BLaER1 (cell line): ENCODE measurements at regions not wholly inside any gene's neighbourhood (a gene's known extent, or its start where the extent isn't known, plus 50 kb on each side); places are given as distances from the start of the nearest gene placed in this dataset.

Experiments used
- H3K27ac ChIP-seq: shearing (Covaris generic); formaldehyde crosslinking; 2 replicates; pipeline ENCODE4 v1.8.1; 2022
- H3K27me3 ChIP-seq: shearing (Covaris generic); formaldehyde crosslinking; 2 replicates; pipeline ENCODE4 v1.8.1; 2022
- H3K36me3 ChIP-seq: shearing (Covaris generic); formaldehyde crosslinking; 2 replicates; pipeline ENCODE4 v1.8.1; 2022
- H3K4me1 ChIP-seq: shearing (Covaris generic); formaldehyde crosslinking; 2 replicates; pipeline ENCODE4 v1.8.1; 2022
- H3K4me2 ChIP-seq: shearing (Covaris generic); formaldehyde crosslinking; 2 replicates; pipeline ENCODE4 v1.8.1; 2022
- H3K4me3 ChIP-seq: shearing (Covaris generic); formaldehyde crosslinking; 2 replicates; pipeline ENCODE4 v1.8.1; 2022
- H3K9ac ChIP-seq: shearing (Covaris generic); formaldehyde crosslinking; 2 replicates; pipeline ENCODE4 v1.8.1; 2022
- H3K9me3 ChIP-seq: shearing (Covaris generic); formaldehyde crosslinking; 2 replicates; pipeline ENCODE4 v1.8.1; 2022
- H4K20me1 ChIP-seq: shearing (Covaris generic); formaldehyde crosslinking; 2 replicates; pipeline ENCODE4 v1.8.1; 2022
- Cebpa-rat ChIP-seq: shearing (Covaris generic); IDR thresholded peaks from 2 replicates; pipeline ENCODE4 v1.8.1; 2022

DNA sequence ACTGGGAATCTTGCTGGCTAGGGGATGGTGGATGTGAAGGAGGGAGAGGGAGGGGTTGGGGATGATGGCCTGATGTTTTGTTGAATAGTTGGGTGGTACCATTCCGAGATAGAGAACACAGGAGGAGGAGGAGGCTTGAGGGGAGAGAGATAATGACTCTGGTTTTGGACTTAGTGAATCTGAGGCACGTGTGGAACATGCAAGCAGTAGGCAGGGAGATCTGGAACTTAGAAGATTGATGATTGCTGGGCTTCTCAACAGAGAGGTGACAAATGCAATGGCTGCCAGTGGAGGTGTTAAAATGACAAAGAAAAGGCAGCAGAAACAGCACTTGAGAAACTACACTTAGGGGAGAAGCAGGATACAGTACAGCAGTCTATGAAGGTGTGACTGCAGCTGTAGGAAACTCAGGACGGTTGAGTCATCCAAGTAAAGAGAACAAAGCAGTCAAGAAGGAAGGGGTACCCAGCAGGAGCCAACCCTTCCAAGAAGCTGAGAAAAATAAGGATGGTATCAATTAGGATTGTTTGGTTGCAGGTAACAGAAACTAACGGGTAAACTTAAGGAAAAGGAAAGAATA lies 186.8 kb upstream of the FOXN2 start:
- H3K27ac ChIP-seq, result no peak overlapping the region
- H3K9ac ChIP-seq, result no peak overlapping the region
- H3K36me3 ChIP-seq, result no peaks in the 10 kb centered on the region
- H3K9me3 ChIP-seq, result peaks cover 7% of the 10 kb centered on the region; the same call in 1 of the 2 replicates
- H3K4me3 ChIP-seq, result no peak overlapping the region
- no peak overlapping the region for H3K4me2 ChIP-seq
- no peak for TF ChIP-seq Cebpa-rat
- peaks cover 9% of the 10 kb centered on the region; the same call in 1 of the 2 replicates for H3K4me1 ChIP-seq
- no peaks in the 10 kb centered on the region for H4K20me1 ChIP-seq
- H3K27me3 ChIP-seq, result no peaks in the 10 kb centered on the region

DNA sequence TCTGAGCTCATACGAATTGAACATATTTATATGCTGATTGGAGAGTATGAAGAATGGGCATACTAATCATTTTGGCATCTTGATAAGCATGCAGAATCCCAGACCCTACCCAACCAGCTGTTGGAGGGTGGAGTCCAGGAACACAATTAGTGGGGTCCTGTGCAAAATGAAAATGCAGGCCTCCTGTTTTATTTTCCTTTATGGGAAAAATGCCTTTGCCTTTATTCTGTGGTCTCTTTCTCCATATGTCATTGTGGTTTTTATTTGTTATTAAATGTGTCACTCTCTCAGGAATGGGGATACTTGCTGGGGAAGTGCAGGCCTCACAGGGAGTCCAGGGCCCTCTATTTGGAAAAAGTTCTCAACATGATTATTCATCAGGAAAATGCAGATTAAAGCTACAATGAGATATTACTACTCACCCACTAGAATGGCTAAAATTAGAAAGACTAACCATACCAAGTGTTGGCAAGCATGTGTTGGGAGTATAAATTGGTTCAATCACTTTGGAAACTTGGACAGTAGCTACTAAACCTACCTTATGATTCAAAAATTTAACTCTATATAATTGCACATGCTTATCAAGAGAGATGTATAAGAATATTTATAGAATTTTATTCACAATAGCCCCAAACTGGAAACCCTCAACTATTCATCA lies 185.1 kb upstream of the FOXN2 start:
- no peak overlapping the region for H3K4me3 ChIP-seq
- H4K20me1 ChIP-seq, result no peaks in the 10 kb centered on the region
- no peak for TF ChIP-seq Cebpa-rat
- no peak overlapping the region for H3K4me2 ChIP-seq
- H3K27me3 ChIP-seq, result no peaks in the 10 kb centered on the region
- H3K9ac ChIP-seq, result no peak overlapping the region
- H3K27ac ChIP-seq, result no peak overlapping the region
- H3K36me3 ChIP-seq, result no peaks in the 10 kb centered on the region
- peaks cover 7% of the 10 kb centered on the region; the same call in 1 of the 2 replicates for H3K9me3 ChIP-seq
- peaks cover 9% of the 10 kb centered on the region; the same call in 1 of the 2 replicates for H3K4me1 ChIP-seq

DNA sequence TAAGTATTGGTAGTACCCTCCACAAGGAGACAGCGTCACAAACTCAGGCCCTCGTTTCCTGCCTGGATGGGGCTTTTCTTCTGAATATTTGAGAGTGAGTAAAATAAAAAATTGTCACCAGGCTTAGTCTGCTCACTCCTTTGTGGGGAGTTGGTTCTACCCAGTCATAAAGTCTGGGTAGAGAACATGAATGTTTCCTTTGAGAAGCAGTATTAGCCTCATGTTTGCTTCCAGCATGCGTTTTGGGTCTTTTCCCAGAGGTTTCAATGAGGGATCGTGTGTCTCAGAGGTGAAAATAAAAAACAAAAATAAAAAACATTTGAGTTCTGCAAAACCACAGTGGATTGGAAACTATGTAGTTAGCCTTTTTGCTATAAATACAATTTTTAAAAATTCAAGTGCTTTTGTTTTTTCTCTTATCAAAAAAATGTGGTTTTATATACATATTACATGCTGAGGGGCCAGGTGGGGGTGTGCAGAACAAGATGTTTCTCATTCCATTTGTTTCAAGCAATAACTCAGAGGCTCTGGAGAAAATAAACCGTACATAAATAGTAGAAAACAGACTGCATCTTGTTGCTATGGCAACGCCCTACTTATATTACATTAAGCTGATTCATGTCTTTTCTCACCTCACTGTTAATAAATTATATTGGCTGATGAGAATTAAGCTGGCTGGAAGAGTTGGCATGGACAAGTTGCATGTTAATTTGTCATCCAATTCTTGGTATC lies 182.8 kb upstream of the FOXN2 start:
- Histone ChIP-seq H3K9ac (no peak overlapping the region), H3K36me3 (no peaks in the 10 kb centered on the region), H3K27ac (no peak overlapping the region), H3K4me1 (peaks cover 9% of the 10 kb centered on the region; the same call in 1 of the 2 replicates), H3K9me3 (peaks cover 7% of the 10 kb centered on the region; the same call in 1 of the 2 replicates), H3K4me3 (no peak overlapping the region), H3K4me2 (no peak overlapping the region), H3K27me3 (no peaks in the 10 kb centered on the region), H4K20me1 (no peaks in the 10 kb centered on the region)
- no peak for TF ChIP-seq Cebpa-rat

DNA sequence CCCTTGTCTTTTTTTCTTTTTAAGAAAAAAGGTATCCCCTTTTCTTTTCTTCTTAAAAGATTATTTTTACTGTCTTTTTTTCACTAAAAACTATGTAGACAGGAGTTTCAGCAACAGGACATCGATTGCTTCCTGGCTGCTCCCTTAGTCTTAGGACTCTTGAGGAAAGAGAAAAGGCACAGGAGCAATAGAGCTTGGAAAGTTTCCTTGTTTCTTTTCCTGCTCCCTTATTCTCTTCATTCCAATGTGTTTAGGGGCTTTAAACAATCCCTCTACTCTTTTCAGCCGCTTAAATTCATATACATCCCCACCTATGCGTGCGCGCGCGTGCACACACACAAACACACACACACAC lies 182.2 kb upstream of the FOXN2 start:
- Histone ChIP-seq H3K9me3 (peaks cover 7% of the 10 kb centered on the region; the same call in 1 of the 2 replicates), H3K9ac (no peak overlapping the region), H3K36me3 (no peaks in the 10 kb centered on the region), H3K4me2 (no peak overlapping the region), H3K27me3 (no peaks in the 10 kb centered on the region), H4K20me1 (no peaks in the 10 kb centered on the region), H3K27ac (no peak overlapping the region), H3K4me3 (no peak overlapping the region), H3K4me1 (peaks cover 9% of the 10 kb centered on the region; the same call in 1 of the 2 replicates)
- TF ChIP-seq Cebpa-rat, result no peak

DNA sequence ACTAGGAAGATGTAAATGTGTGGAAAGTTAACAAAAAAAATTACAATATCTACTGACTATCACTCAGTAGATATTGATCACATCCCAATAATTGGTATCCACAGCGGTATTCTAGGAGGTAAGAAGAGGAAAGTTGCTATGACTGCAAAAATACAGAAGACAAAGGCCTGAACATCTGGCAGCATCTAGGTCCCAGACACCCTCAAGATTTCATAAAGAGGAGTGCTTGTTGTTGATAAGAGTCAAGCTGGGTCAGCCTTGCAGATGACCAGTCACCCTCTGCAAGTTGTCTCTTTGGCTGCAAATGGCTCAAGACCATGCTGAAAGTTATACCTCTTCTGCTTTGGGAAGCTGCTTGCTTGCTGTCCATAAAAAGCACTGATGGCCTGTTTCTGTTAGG lies 179.8 kb upstream of the FOXN2 start:
- no peaks in the 10 kb centered on the region for H4K20me1 ChIP-seq
- H3K4me2 ChIP-seq, result no peak overlapping the region
- no peak overlapping the region for H3K4me3 ChIP-seq
- no peak for TF ChIP-seq Cebpa-rat
- H3K9me3 ChIP-seq, result no peaks in the 10 kb centered on the region
- H3K4me1 ChIP-seq, result peaks cover 9% of the 10 kb centered on the region; the same call in 1 of the 2 replicates
- H3K36me3 ChIP-seq, result no peaks in the 10 kb centered on the region
- no peak overlapping the region for H3K27ac ChIP-seq
- H3K9ac ChIP-seq, result no peak overlapping the region
- no peaks in the 10 kb centered on the region for H3K27me3 ChIP-seq

DNA sequence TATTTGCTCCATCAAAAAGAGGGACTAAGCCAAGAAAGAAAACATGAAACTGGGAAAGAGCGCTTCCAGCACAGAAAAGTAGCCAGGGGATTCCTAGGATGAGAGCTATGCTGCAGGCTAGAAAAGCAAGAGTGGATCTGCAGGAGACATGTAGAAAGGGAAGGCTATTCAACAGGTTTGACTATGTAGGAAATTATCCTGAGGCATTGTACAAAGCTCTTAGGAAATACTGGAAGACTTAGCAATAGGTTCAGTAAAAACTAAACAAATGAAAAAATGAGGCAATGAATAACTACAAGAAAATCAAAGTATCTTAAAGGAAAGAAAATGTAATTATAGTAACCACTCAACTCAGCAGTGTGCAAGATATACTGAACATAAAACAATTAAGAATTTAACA lies 178.7 kb upstream of the FOXN2 start:
- H3K9me3 ChIP-seq, result no peaks in the 10 kb centered on the region
- no peaks in the 10 kb centered on the region for H3K36me3 ChIP-seq
- H3K27me3 ChIP-seq, result no peaks in the 10 kb centered on the region
- H3K9ac ChIP-seq, result no peak overlapping the region
- H4K20me1 ChIP-seq, result no peaks in the 10 kb centered on the region
- no peak for TF ChIP-seq Cebpa-rat
- H3K4me2 ChIP-seq, result no peak overlapping the region
- H3K4me1 ChIP-seq, result peaks cover 9% of the 10 kb centered on the region; the same call in 1 of the 2 replicates
- no peak overlapping the region for H3K4me3 ChIP-seq
- H3K27ac ChIP-seq, result no peak overlapping the region

DNA sequence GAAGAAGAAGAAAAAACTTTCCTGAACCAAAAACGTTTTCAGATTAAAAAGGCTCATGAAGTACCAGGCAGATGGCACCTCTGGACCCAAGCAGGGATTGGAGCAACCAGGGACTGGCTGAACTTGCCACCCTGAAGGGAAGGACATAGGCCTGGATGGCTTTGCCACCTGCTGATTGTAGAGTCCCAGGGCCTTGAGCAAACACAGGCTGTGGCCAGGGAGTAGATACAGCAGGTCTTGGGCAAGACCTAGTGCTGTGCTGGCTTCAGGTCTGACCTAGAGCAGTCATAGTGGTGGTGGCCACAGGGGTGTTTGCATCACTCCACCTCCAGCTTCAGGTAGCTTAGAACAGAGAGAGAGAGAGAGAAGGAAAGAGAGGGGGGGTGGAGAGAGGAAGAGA lies 176.7 kb upstream of the FOXN2 start:
- Histone ChIP-seq H3K4me1 (no peaks in the 10 kb centered on the region), H3K27me3 (no peaks in the 10 kb centered on the region), H4K20me1 (no peaks in the 10 kb centered on the region), H3K4me3 (no peak overlapping the region), H3K27ac (no peak overlapping the region), H3K9ac (no peak overlapping the region), H3K9me3 (peaks cover 5% of the 10 kb centered on the region; the same call in 1 of the 2 replicates), H3K4me2 (no peak overlapping the region), H3K36me3 (no peaks in the 10 kb centered on the region)
- TF ChIP-seq Cebpa-rat, result no peak

DNA sequence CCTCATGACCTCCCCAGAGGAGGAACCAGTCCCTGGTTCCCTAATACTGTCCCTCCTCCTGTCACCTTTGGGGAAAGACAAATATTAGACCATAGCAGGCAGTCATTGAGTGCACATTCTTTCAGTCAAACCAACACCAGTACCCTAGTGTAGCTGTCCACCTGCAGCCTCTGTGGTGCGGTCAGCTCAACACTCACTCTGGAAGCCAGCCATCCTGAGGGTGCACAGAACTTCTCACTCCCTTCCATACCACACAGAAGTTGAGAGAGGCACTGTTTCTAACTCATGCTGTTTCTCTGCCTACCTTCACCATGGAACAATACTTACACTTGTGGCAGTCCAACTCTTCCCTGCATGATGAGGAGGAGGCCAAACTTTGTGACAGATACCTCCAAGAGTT lies 175.6 kb upstream of the FOXN2 start:
- TF ChIP-seq Cebpa-rat, result no peak
- H3K4me2 ChIP-seq, result no peak overlapping the region
- H3K27me3 ChIP-seq, result no peaks in the 10 kb centered on the region
- H4K20me1 ChIP-seq, result no peaks in the 10 kb centered on the region
- no peaks in the 10 kb centered on the region for H3K4me1 ChIP-seq
- H3K27ac ChIP-seq, result no peak overlapping the region
- peaks cover 5% of the 10 kb centered on the region; the same call in 1 of the 2 replicates for H3K9me3 ChIP-seq
- no peaks in the 10 kb centered on the region for H3K36me3 ChIP-seq
- no peak overlapping the region for H3K9ac ChIP-seq
- no peak overlapping the region for H3K4me3 ChIP-seq

DNA sequence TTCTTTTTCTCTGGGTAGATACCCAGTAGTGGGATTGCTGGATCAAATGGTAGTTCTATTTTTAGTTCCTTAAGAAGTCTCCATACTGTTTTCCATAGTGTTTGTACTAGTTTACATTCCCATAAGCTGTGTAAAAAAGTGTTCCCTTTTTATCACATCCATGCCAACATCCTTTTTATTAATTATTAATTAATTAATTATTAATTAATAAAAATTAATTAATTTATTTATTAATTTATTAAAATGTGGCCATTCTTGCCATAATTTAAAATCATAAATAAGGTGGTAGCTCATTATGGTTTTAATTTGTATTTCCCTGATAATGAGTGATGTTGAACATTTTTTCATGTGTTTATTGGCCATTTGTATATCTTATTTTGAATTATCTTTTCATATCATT lies 173.9 kb upstream of the FOXN2 start:
- Histone ChIP-seq H3K9ac (no peak overlapping the region), H3K4me1 (0 out of 2 replicates have a peak, but pooled peaks cover 4% of the 10 kb centered on the region)

DNA sequence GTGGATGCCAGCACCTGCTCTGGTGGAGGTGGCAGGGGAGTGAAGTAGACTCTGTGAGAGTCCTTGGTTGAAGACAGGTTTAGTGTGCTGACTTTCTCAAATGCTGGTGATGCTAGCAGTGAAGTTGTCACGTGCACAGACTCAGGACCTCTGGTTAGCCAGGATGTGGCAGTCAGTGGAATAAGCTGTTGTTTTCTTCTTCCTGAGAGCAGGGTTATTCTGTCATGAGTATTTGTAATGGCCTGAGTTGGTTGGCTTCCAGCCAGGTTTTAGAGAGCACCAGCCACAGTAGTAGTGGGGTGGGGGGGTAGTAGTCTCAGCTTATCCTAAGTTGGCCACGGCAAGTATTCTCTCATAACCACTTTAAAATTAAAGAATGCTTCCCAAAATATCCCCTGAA lies 169.7 kb upstream of the FOXN2 start:
- Histone ChIP-seq H3K36me3 (no peaks in the 10 kb centered on the region), H3K4me3 (no peak overlapping the region), H3K9me3 (peaks cover 5% of the 10 kb centered on the region; the same call in 1 of the 2 replicates), H3K27ac (no peak overlapping the region), H3K9ac (no peak overlapping the region), H3K4me2 (no peak overlapping the region), H3K4me1 (0 out of 2 replicates have a peak, but pooled peaks cover 4% of the 10 kb centered on the region), H3K27me3 (no peaks in the 10 kb centered on the region), H4K20me1 (no peaks in the 10 kb centered on the region)
- no peak for TF ChIP-seq Cebpa-rat

More for the DNA sequence above, 173.9 kb upstream of the FOXN2 start:
- no peaks in the 10 kb centered on the region for H4K20me1 ChIP-seq
- H3K27ac ChIP-seq, result no peak overlapping the region
- H3K27me3 ChIP-seq, result no peaks in the 10 kb centered on the region
- no peak for TF ChIP-seq Cebpa-rat
- H3K9me3 ChIP-seq, result peaks cover 5% of the 10 kb centered on the region; the same call in 1 of the 2 replicates
- no peaks in the 10 kb centered on the region for H3K36me3 ChIP-seq
- H3K4me3 ChIP-seq, result no peak overlapping the region
- no peak overlapping the region for H3K4me2 ChIP-seq
